DOHH2 (cell line): ENCODE measurements at regions not wholly inside any gene's neighbourhood (a gene's known extent, or its start where the extent isn't known, plus 50 kb on each side); places are given as distances from the start of the nearest gene placed in this dataset.

Source experiments
- H3F3A ChIP-seq: fragments of 200-600 bp; sonication (generic), shearing (Covaris generic); 2 replicates; pipeline ENCODE4 v1.6.0; 2016; ENCODE audit warnings: antibody characterized with exemption, mild to moderate bottlenecking; ENCODE audit not compliant: control insufficient read depth, insufficient read depth
- H3K27ac ChIP-seq: fragments of 200-600 bp; sonication (generic); 2 replicates; pipeline ENCODE4 v1.5.1; 2014; ENCODE audit warnings: low read depth, mild to moderate bottlenecking, low read length, moderate library complexity
- H3K27me3 ChIP-seq: fragments of 200-600 bp; sonication (generic); 2 replicates; pipeline ENCODE4 v1.6.1; 2014; ENCODE audit warnings: mild to moderate bottlenecking, low read length, mixed read lengths; ENCODE audit not compliant: control insufficient read depth
- H3K36me3 ChIP-seq: fragments of 200-600 bp; sonication (generic); 2 replicates; pipeline ENCODE4 v1.6.1; 2014; ENCODE audit warnings: mild to moderate bottlenecking, low read length, moderate library complexity, mixed read lengths; ENCODE audit not compliant: control insufficient read depth
- H3K4me1 ChIP-seq: fragments of 200-600 bp; sonication (generic); 2 replicates; pipeline ENCODE4 v1.6.1; 2014; ENCODE audit warnings: mild to moderate bottlenecking, low read length, mixed read lengths; ENCODE audit not compliant: control insufficient read depth
- H3K4me2 ChIP-seq: fragments of 200-600 bp; sonication (generic); 2 replicates; pipeline ENCODE4 v1.6.0; 2014; ENCODE audit warnings: mild to moderate bottlenecking, low read length, moderate library complexity
- H3K4me3 ChIP-seq: fragments of 200-600 bp; sonication (generic); 2 replicates; pipeline ENCODE4 v1.5.1; 2014; ENCODE audit warnings: mild to moderate bottlenecking, low read length, mixed read lengths
- H3K79me2 ChIP-seq: fragments of 200-600 bp; sonication (generic); 2 replicates; pipeline ENCODE4 v1.6.1; 2014; ENCODE audit warnings: mild to moderate bottlenecking, low read length, mixed read lengths; ENCODE audit not compliant: control insufficient read depth
- H3K9me2 ChIP-seq: fragments of 200-600 bp; sonication (generic); replicated peaks from 2 replicates; pipeline ENCODE4 v1.6.1; 2014; ENCODE audit warnings: mild to moderate bottlenecking, low read length, mixed read lengths; ENCODE audit not compliant: control insufficient read depth
- H3K9me3 ChIP-seq: fragments of 200-600 bp; sonication (generic); 2 replicates; pipeline ENCODE4 v1.6.1; 2014; ENCODE audit warnings: antibody characterized with exemption, low read length, mixed read lengths; ENCODE audit not compliant: control insufficient read depth, insufficient read depth
- H4K20me1 ChIP-seq: fragments of 200-600 bp; sonication (generic); 2 replicates; pipeline ENCODE4 v1.6.0; 2014; ENCODE audit warnings: low read depth, mild to moderate bottlenecking, antibody characterized with exemption, low read length, moderate library complexity; ENCODE audit not compliant: control insufficient read depth, insufficient read depth
- CTCF ChIP-seq: fragments of 200-600 bp; sonication (generic); IDR thresholded peaks from one replicate; pipeline ENCODE4 v1.5.1; 2014; ENCODE audit warnings: antibody characterized with exemption, mild to moderate bottlenecking, low read depth, low read length; ENCODE audit not compliant: poor library complexity, severe bottlenecking
- EZH2phosphoT487 ChIP-seq: fragments of 200-600 bp; sonication (generic); IDR thresholded peaks from 2 replicates; pipeline ENCODE4 v1.6.1; 2017; ENCODE audit warnings: borderline replicate concordance, mild to moderate bottlenecking, antibody characterized with exemption, low read length, moderate library complexity, mixed read lengths

- H3K36me3 ChIP-seq: no peaks in the 10 kb centered on the region
- no peak for TF ChIP-seq EZH2phosphoT487
- no peak for TF ChIP-seq CTCF
- no peaks in the 10 kb centered on the region for H3K4me1 ChIP-seq
- no peaks in the 10 kb centered on the region for H3K9me2 ChIP-seq
- H3K27me3 ChIP-seq: no peaks in the 10 kb centered on the region
- H3K4me2 ChIP-seq: no peak overlapping the region
- H3F3A ChIP-seq: no peaks in the 10 kb centered on the region
- no peaks in the 10 kb centered on the region for H3K9me3 ChIP-seq
- H3K4me3 ChIP-seq: no peak overlapping the region
- H3K27ac ChIP-seq: no peak overlapping the region
- H4K20me1 ChIP-seq: no peaks in the 10 kb centered on the region
- no peaks in the 10 kb centered on the region for H3K79me2 ChIP-seq
Measured at GRCh38 chr12:118912697-118913270, 68.6 kb upstream of the SRRM4 start.

- Histone ChIP-seq H3F3A (no peaks in the 10 kb centered on the region), H3K9me2 (no peaks in the 10 kb centered on the region), H3K9me3 (no peaks in the 10 kb centered on the region), H4K20me1 (no peaks in the 10 kb centered on the region), H3K79me2 (no peaks in the 10 kb centered on the region), H3K27ac (no peak overlapping the region), H3K36me3 (no peaks in the 10 kb centered on the region), H3K4me3 (no peak overlapping the region), H3K4me2 (no peak overlapping the region), H3K27me3 (no peaks in the 10 kb centered on the region), H3K4me1 (no peaks in the 10 kb centered on the region)
- TF ChIP-seq EZH2phosphoT487: no peak
- no peak for TF ChIP-seq CTCF
Measured at GRCh38 chr12:118921761-118922160, 59.6 kb upstream of the SRRM4 start.

- H3F3A ChIP-seq: no peaks in the 10 kb centered on the region
Measured at GRCh38 chr12:118922405-118922804, 58.9 kb upstream of the SRRM4 start.

More at GRCh38 chr12:118922405-118922804, 58.9 kb upstream of the SRRM4 start:
- Histone ChIP-seq H3K9me3 (no peaks in the 10 kb centered on the region), H4K20me1 (no peaks in the 10 kb centered on the region), H3K36me3 (no peaks in the 10 kb centered on the region), H3K4me2 (no peak overlapping the region), H3K27me3 (no peaks in the 10 kb centered on the region), H3K79me2 (no peaks in the 10 kb centered on the region), H3K4me3 (no peak overlapping the region), H3K9me2 (no peaks in the 10 kb centered on the region), H3K27ac (no peak overlapping the region), H3K4me1 (no peaks in the 10 kb centered on the region)
- no peak for TF ChIP-seq EZH2phosphoT487
- no peak for TF ChIP-seq CTCF
